Ishikawa (cell line): ENCODE measurements at regions not wholly inside any gene's neighbourhood (a gene's known extent, or its start where the extent isn't known, plus 50 kb on each side); places are given as distances from the start of the nearest gene placed in this dataset.

Experiments used
- CEBPB ChIP-seq: IDR thresholded peaks from 2 replicates; pipeline ENCODE4 v1.6.1; 2012
- CREB1 ChIP-seq: IDR thresholded peaks from 2 replicates; pipeline ENCODE4 v1.6.1; 2012; ENCODE audit warnings: low read depth
- EGR1 ChIP-seq: IDR thresholded peaks from 2 replicates; pipeline ENCODE4 v1.6.1; 2012
- EP300 ChIP-seq: IDR thresholded peaks from 2 replicates; pipeline ENCODE4 v1.6.1; 2012; ENCODE audit warnings: borderline replicate concordance
- FOXM1 ChIP-seq: IDR thresholded peaks from 2 replicates; pipeline ENCODE4 v1.6.1; 2012; ENCODE audit warnings: low read depth, borderline replicate concordance
- NFIC ChIP-seq: IDR thresholded peaks from 2 replicates; pipeline ENCODE4 v1.6.1; 2012
- RAD21 ChIP-seq: IDR thresholded peaks from 2 replicates; pipeline ENCODE4 v1.6.1; 2012; ENCODE audit warnings: low read depth
- TAF1 ChIP-seq: IDR thresholded peaks from 2 replicates; pipeline ENCODE4 v1.6.1; 2012; ENCODE audit warnings: low read depth, mild to moderate bottlenecking
- TCF12 ChIP-seq: IDR thresholded peaks from 2 replicates; pipeline ENCODE4 v1.6.1; 2012; ENCODE audit warnings: low read depth
- TEAD4 ChIP-seq: IDR thresholded peaks from 2 replicates; pipeline ENCODE4 v1.6.1; 2012
- USF1 ChIP-seq: IDR thresholded peaks from 2 replicates; pipeline ENCODE4 v1.6.1; 2012
- YY1 ChIP-seq: IDR thresholded peaks from 2 replicates; pipeline ENCODE4 v1.6.1; 2012; ENCODE audit warnings: low read depth
- ZBTB7A ChIP-seq: IDR thresholded peaks from 2 replicates; pipeline ENCODE4 v1.6.1; 2012; ENCODE audit warnings: low read depth
- TF ChIP-seq, protein P1 (sequence below): IDR thresholded peaks from 2 replicates; pipeline ENCODE4 v1.6.1; 2012; ENCODE audit warnings: low read depth, mild to moderate bottlenecking

DNA sequence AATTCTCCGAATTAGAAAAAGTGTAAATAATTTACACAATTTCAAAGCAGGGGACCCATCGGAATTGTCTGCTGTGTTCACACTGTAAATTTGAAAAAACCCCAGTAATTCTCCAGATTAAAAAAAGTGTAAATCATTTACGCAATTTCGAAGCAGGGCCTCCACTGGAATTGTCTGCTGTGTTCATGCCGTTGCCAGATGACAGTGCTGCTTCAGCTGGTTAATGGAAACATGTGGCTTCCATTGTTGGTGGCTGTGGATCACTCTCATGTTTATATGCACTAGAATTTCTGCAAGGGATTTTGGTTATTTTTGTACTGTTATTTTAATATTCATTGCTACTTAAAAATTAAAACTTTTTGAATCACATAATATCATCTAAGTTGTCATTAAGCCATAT, 88.8 kb upstream of the ELMO1 start:
- TF ChIP-seq CREB1 (no peak), CEBPB (no peak), TAF1 (no peak), RAD21 (no peak), EP300 (no peak), TCF12 (no peak), EGR1 (no peak), NFIC (no peak), YY1 (no peak), TEAD4 (no peak), USF1 (no peak), FOXM1 (no peak), ZBTB7A (no peak)
- TF ChIP-seq, protein P1, sequence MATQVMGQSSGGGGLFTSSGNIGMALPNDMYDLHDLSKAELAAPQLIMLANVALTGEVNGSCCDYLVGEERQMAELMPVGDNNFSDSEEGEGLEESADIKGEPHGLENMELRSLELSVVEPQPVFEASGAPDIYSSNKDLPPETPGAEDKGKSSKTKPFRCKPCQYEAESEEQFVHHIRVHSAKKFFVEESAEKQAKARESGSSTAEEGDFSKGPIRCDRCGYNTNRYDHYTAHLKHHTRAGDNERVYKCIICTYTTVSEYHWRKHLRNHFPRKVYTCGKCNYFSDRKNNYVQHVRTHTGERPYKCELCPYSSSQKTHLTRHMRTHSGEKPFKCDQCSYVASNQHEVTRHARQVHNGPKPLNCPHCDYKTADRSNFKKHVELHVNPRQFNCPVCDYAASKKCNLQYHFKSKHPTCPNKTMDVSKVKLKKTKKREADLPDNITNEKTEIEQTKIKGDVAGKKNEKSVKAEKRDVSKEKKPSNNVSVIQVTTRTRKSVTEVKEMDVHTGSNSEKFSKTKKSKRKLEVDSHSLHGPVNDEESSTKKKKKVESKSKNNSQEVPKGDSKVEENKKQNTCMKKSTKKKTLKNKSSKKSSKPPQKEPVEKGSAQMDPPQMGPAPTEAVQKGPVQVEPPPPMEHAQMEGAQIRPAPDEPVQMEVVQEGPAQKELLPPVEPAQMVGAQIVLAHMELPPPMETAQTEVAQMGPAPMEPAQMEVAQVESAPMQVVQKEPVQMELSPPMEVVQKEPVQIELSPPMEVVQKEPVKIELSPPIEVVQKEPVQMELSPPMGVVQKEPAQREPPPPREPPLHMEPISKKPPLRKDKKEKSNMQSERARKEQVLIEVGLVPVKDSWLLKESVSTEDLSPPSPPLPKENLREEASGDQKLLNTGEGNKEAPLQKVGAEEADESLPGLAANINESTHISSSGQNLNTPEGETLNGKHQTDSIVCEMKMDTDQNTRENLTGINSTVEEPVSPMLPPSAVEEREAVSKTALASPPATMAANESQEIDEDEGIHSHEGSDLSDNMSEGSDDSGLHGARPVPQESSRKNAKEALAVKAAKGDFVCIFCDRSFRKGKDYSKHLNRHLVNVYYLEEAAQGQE: no peak
